ENCODE measurements at regions not wholly inside any gene's neighbourhood (a gene's known extent, or its start where the extent isn't known, plus 50 kb on each side); places are given as distances from the start of the nearest gene placed in this dataset.

DNA sequence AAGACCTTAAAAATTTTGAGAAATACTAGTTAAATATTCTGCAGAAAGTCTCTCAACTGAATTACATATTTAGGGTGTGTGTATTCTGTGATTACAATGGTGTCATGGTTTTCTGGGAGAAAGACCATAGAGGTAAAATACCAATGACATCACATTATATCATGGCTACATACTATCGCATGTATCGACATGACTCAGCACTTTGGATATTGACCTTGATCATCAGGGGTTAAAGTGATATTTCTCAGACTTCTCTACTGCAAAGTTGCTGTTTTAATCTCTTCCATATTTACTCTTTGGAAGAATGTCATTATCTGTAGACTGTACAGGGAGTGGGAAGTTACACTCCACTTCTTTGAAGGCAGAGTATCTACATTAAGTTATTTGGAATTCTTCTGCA lies 1046.6 kb downstream of the FAM181B start:
- TF ChIP-seq NR2F1 (conservative IDR thresholded peaks at IDR 0.05): no peak
- no peak for TF ChIP-seq EZH2 (IDR thresholded peaks at IDR 0.05; ENCODE audit: borderline replicate concordance, control insufficient read depth, low read depth, low read length)
- no peak for TF ChIP-seq SREBF1 (IDR thresholded peaks at IDR 0.05; ENCODE audit: low read length)
- TF ChIP-seq, protein P1, sequence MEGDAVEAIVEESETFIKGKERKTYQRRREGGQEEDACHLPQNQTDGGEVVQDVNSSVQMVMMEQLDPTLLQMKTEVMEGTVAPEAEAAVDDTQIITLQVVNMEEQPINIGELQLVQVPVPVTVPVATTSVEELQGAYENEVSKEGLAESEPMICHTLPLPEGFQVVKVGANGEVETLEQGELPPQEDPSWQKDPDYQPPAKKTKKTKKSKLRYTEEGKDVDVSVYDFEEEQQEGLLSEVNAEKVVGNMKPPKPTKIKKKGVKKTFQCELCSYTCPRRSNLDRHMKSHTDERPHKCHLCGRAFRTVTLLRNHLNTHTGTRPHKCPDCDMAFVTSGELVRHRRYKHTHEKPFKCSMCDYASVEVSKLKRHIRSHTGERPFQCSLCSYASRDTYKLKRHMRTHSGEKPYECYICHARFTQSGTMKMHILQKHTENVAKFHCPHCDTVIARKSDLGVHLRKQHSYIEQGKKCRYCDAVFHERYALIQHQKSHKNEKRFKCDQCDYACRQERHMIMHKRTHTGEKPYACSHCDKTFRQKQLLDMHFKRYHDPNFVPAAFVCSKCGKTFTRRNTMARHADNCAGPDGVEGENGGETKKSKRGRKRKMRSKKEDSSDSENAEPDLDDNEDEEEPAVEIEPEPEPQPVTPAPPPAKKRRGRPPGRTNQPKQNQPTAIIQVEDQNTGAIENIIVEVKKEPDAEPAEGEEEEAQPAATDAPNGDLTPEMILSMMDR (IDR thresholded peaks at IDR 0.05 in 2 of 3, conservative IDR thresholded peaks at IDR 0.05 in 1 of 3; ENCODE audit: control insufficient read depth in 2 of 3, extremely low read depth in 1 of 3, insufficient read depth in 1 of 3, low read depth in 3 of 3, low read length in 3 of 3): no peak
- TF ChIP-seq HDGF (IDR thresholded peaks at IDR 0.05): no peak
- no peak for TF ChIP-seq CBX5 (IDR thresholded peaks at IDR 0.05; ENCODE audit: low read depth)
- no peak for TF ChIP-seq MYC (IDR thresholded peaks at IDR 0.05; ENCODE audit: insufficient read depth, insufficient read length, insufficient replicate concordance, low read length, severe bottlenecking)
- TF ChIP-seq, protein P2, sequence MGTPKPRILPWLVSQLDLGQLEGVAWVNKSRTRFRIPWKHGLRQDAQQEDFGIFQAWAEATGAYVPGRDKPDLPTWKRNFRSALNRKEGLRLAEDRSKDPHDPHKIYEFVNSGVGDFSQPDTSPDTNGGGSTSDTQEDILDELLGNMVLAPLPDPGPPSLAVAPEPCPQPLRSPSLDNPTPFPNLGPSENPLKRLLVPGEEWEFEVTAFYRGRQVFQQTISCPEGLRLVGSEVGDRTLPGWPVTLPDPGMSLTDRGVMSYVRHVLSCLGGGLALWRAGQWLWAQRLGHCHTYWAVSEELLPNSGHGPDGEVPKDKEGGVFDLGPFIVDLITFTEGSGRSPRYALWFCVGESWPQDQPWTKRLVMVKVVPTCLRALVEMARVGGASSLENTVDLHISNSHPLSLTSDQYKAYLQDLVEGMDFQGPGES (IDR thresholded peaks at IDR 0.05): no peak
- TF ChIP-seq, protein P3, sequence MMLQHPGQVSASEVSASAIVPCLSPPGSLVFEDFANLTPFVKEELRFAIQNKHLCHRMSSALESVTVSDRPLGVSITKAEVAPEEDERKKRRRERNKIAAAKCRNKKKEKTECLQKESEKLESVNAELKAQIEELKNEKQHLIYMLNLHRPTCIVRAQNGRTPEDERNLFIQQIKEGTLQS (IDR thresholded peaks at IDR 0.05; ENCODE audit: borderline replicate concordance, extremely low read depth, low read depth, low read length): no peak
- no peak for TF ChIP-seq RCOR1 (conservative IDR thresholded peaks at IDR 0.05; ENCODE audit: low read depth, low read length)
- TF ChIP-seq MXI1 (IDR thresholded peaks at IDR 0.05; ENCODE audit: low read depth, low read length): no peak
- no peak for TF ChIP-seq ZNF24 (IDR thresholded peaks at IDR 0.05)
- TF ChIP-seq KDM1A (IDR thresholded peaks at IDR 0.05; ENCODE audit: borderline replicate concordance): no peak
- TF ChIP-seq, protein P4, sequence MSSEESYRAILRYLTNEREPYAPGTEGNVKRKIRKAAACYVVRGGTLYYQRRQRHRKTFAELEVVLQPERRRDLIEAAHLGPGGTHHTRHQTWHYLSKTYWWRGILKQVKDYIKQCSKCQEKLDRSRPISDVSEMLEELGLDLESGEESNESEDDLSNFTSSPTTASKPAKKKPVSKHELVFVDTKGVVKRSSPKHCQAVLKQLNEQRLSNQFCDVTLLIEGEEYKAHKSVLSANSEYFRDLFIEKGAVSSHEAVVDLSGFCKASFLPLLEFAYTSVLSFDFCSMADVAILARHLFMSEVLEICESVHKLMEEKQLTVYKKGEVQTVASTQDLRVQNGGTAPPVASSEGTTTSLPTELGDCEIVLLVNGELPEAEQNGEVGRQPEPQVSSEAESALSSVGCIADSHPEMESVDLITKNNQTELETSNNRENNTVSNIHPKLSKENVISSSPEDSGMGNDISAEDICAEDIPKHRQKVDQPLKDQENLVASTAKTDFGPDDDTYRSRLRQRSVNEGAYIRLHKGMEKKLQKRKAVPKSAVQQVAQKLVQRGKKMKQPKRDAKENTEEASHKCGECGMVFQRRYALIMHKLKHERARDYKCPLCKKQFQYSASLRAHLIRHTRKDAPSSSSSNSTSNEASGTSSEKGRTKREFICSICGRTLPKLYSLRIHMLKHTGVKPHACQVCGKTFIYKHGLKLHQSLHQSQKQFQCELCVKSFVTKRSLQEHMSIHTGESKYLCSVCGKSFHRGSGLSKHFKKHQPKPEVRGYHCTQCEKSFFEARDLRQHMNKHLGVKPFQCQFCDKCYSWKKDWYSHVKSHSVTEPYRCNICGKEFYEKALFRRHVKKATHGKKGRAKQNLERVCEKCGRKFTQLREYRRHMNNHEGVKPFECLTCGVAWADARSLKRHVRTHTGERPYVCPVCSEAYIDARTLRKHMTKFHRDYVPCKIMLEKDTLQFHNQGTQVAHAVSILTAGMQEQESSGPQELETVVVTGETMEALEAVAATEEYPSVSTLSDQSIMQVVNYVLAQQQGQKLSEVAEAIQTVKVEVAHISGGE (CRISPR knock-in tag; IDR thresholded peaks at IDR 0.05): no peak
